Muscle of leg (tissue), 3 donors: ENCODE measurements at regions not wholly inside any gene's neighbourhood (a gene's known extent, or its start where the extent isn't known, plus 50 kb on each side); places are given as distances from the start of the nearest gene placed in this dataset.

Experiments
- DNase-seq: peaks from one replicate; pipeline ENCODE4 v3.0.0; 2013
- H3K27ac ChIP-seq: one replicate; pipeline ENCODE4 v1.5.1; 2013; ENCODE audit warnings: mild to moderate bottlenecking, low read length, control low read depth
- H3K27me3 ChIP-seq: one replicate; pipeline ENCODE4 v1.6.1; 2013; ENCODE audit warnings: low read length; ENCODE audit not compliant: control insufficient read depth, insufficient read depth
- H3K36me3 ChIP-seq: one replicate; pipeline ENCODE4 v1.6.1; 2013; ENCODE audit warnings: low read length; ENCODE audit not compliant: control insufficient read depth, insufficient read depth
- H3K4me1 ChIP-seq: one replicate; pipeline ENCODE4 v1.6.1; 2013; ENCODE audit warnings: low read length; ENCODE audit not compliant: control insufficient read depth, insufficient read depth
- H3K4me3 ChIP-seq: one replicate; pipeline ENCODE4 v1.5.1; 2013; ENCODE audit warnings: low read length, control low read depth
- H3K9me3 ChIP-seq: replicated peaks from 2 replicates; pipeline ENCODE4 v1.6.1; 2013; ENCODE audit warnings: low read depth, low read length; ENCODE audit not compliant: control insufficient read depth
- WGBS: methylation state at CpG from one replicate; pipeline ENCODE4 v1.1.5; 2013; ENCODE audit warnings: missing lambda C conversion rate; ENCODE audit not compliant: insufficient coverage; 5-methylcytosine and 5-hydroxymethylcytosine counted together

- H3K27ac ChIP-seq, result no peak overlapping the region
- H3K27me3 ChIP-seq, result no peaks in the 10 kb centered on the region
- no peaks in the 10 kb centered on the region for H3K9me3 ChIP-seq
- 71% methylated on average over 6 of the region's 8 CpGs for WGBS
- no peaks in the 10 kb centered on the region for H3K36me3 ChIP-seq
- DNase-seq, result no peak
- H3K4me3 ChIP-seq, result no peak overlapping the region
- no peaks in the 10 kb centered on the region for H3K4me1 ChIP-seq
Observed at GRCh38 chr15:31525185-31525695, 198.6 kb downstream of the KLF13 start.

GRCh38 chr15:31525988-31526665, 199.5 kb downstream of the KLF13 start:
- Histone ChIP-seq H3K4me1 (no peaks in the 10 kb centered on the region), H3K9me3 (no peaks in the 10 kb centered on the region), H3K27ac (no peak overlapping the region), H3K36me3 (no peaks in the 10 kb centered on the region), H3K4me3 (no peak overlapping the region), H3K27me3 (no peaks in the 10 kb centered on the region)
- no peak for DNase-seq
- WGBS, result 92% methylated on average over 9 of the region's 18 CpGs

GRCh38 chr15:31526916-31527690, 200.5 kb downstream of the KLF13 start:
- no peak for DNase-seq
- no peaks in the 10 kb centered on the region for H3K4me1 ChIP-seq

GRCh38 chr15:31528846-31529245, 202.2 kb downstream of the KLF13 start:
- no peak for DNase-seq
- 89% methylated on average over 1 of the region's 2 CpGs for whole genome bisulfite sequencing
- H3K36me3 ChIP-seq, result no peaks in the 10 kb centered on the region
- no peak overlapping the region for H3K27ac ChIP-seq
- H3K4me1 ChIP-seq, result no peaks in the 10 kb centered on the region
- H3K4me3 ChIP-seq, result no peak overlapping the region
- no peaks in the 10 kb centered on the region for H3K9me3 ChIP-seq
- no peaks in the 10 kb centered on the region for H3K27me3 ChIP-seq

More at GRCh38 chr15:31526916-31527690, 200.5 kb downstream of the KLF13 start:
- Histone ChIP-seq H3K27ac (no peak overlapping the region), H3K4me3 (no peak overlapping the region), H3K36me3 (no peaks in the 10 kb centered on the region), H3K27me3 (no peaks in the 10 kb centered on the region), H3K9me3 (no peaks in the 10 kb centered on the region)
- 72% methylated on average over 5 of the region's 15 CpGs for WGBS

- no peaks in the 10 kb centered on the region for H3K36me3 ChIP-seq
- 66% methylated on average over 6 of the region's 14 CpGs for WGBS
- H3K27me3 ChIP-seq, result no peaks in the 10 kb centered on the region
- H3K9me3 ChIP-seq, result no peaks in the 10 kb centered on the region
- no peak for DNase-seq
- H3K4me3 ChIP-seq, result no peak overlapping the region
- no peaks in the 10 kb centered on the region for H3K4me1 ChIP-seq
- no peak overlapping the region for H3K27ac ChIP-seq
Observed at GRCh38 chr15:31537770-31538592, 211.3 kb downstream of the KLF13 start.

- H3K27me3 ChIP-seq, result no peaks in the 10 kb centered on the region
- H3K4me1 ChIP-seq, result no peaks in the 10 kb centered on the region
- DNase-seq, result no peak
- no peak overlapping the region for H3K27ac ChIP-seq
- no peaks in the 10 kb centered on the region for H3K36me3 ChIP-seq
- no peaks in the 10 kb centered on the region for H3K9me3 ChIP-seq
- no CpG with 5 or more reads among the region's 2 CpGs for WGBS
- no peak overlapping the region for H3K4me3 ChIP-seq
Observed at GRCh38 chr15:31540633-31541032, 214.0 kb downstream of the KLF13 start.

- H3K27me3 ChIP-seq, result no peaks in the 10 kb centered on the region
- no peak overlapping the region for H3K4me3 ChIP-seq
- H3K4me1 ChIP-seq, result no peaks in the 10 kb centered on the region
- H3K36me3 ChIP-seq, result no peaks in the 10 kb centered on the region
- H3K27ac ChIP-seq, result no peak overlapping the region
- no peak for DNase-seq
- no peaks in the 10 kb centered on the region for H3K9me3 ChIP-seq
Observed at GRCh38 chr15:31544361-31544760, 217.7 kb downstream of the KLF13 start.

- Histone ChIP-seq H3K4me1 (no peaks in the 10 kb centered on the region), H3K9me3 (no peaks in the 10 kb centered on the region), H3K27me3 (no peaks in the 10 kb centered on the region), H3K27ac (no peak overlapping the region), H3K4me3 (no peak overlapping the region), H3K36me3 (no peaks in the 10 kb centered on the region)
- no peak for DNase-seq
Observed at GRCh38 chr15:31545257-31545656, 218.6 kb downstream of the KLF13 start.

- H3K27ac ChIP-seq, result no peak overlapping the region
- DNase-seq, result no peak
- H3K9me3 ChIP-seq, result no peaks in the 10 kb centered on the region
- H3K27me3 ChIP-seq, result no peaks in the 10 kb centered on the region
- WGBS, result 71% methylated on average over 5 of the region's 8 CpGs
- H3K4me3 ChIP-seq, result no peak overlapping the region
- no peaks in the 10 kb centered on the region for H3K36me3 ChIP-seq
- no peaks in the 10 kb centered on the region for H3K4me1 ChIP-seq
Observed at GRCh38 chr15:31550211-31550977, 223.8 kb downstream of the KLF13 start.
